HG03457 (cell line): ENCODE measurements at regions not wholly inside any gene's neighbourhood (a gene's known extent, or its start where the extent isn't known, plus 50 kb on each side); places are given as distances from the start of the nearest gene placed in this dataset.
"Not testable (repeated sequence)": the region's sequence is repeated elsewhere in the genome, so short reads cannot be mapped to it uniquely, and the experiment has no call there.

Experiments
- ATAC-seq: cut with Tn5 transposase; IDR thresholded peaks from one replicate; pipeline ENCODE4 v1.9.1; 2021; ENCODE audit warnings: moderate number of reproducible peaks; ENCODE audit not compliant: unreplicated experiment

- no peak for ATAC-seq
These were observed 123.9 kb upstream of the CIBAR2 start for GRCh38 chr16:85235991-85236817.

- ATAC-seq: no peak
These were observed 124.5 kb upstream of the CIBAR2 start for GRCh38 chr16:85236818-85237150.

- no peak for ATAC-seq
These were observed 125.5 kb upstream of the CIBAR2 start for GRCh38 chr16:85237817-85238216.

GRCh38 chr16:85238233-85238647 lies 126.0 kb upstream of the CIBAR2 start:
- ATAC-seq: no peak

- no peak for ATAC-seq
These were observed 127.0 kb upstream of the CIBAR2 start for GRCh38 chr16:85239239-85239638.

- ATAC-seq: no peak
These were observed 127.6 kb upstream of the CIBAR2 start for GRCh38 chr16:85239871-85240270.

GRCh38 chr16:85240982-85241924 lies 129.0 kb upstream of the CIBAR2 start:
- no peak for ATAC-seq

GRCh38 chr16:85242140-85242539 lies 129.9 kb upstream of the CIBAR2 start:
- no peak for ATAC-seq

GRCh38 chr16:85243308-85243707 lies 131.0 kb upstream of the CIBAR2 start:
- ATAC-seq: no peak

GRCh38 chr16:85244452-85244851 lies 132.2 kb upstream of the CIBAR2 start:
- ATAC-seq: not testable (repeated sequence)

GRCh38 chr16:85245307-85246172 lies 133.3 kb upstream of the CIBAR2 start:
- no peak for ATAC-seq

- no peak for ATAC-seq
These were observed 134.2 kb upstream of the CIBAR2 start for GRCh38 chr16:85246473-85246872.

- ATAC-seq: no peak
These were observed 134.7 kb upstream of the CIBAR2 start for GRCh38 chr16:85246973-85247372.

GRCh38 chr16:85248342-85248741 lies 136.1 kb upstream of the CIBAR2 start:
- no peak for ATAC-seq

- no peak for ATAC-seq
These were observed 136.6 kb upstream of the CIBAR2 start for GRCh38 chr16:85248857-85249256.

- no peak for ATAC-seq
These were observed 137.3 kb upstream of the CIBAR2 start for GRCh38 chr16:85249418-85250146.

GRCh38 chr16:85250147-85250463 lies 137.8 kb upstream of the CIBAR2 start:
- ATAC-seq: no peak

- no peak for ATAC-seq
These were observed 138.4 kb upstream of the CIBAR2 start for GRCh38 chr16:85250609-85251223.

GRCh38 chr16:85251225-85251760 lies 139.0 kb upstream of the CIBAR2 start:
- ATAC-seq: no peak

GRCh38 chr16:85252014-85252413 lies 139.7 kb upstream of the CIBAR2 start:
- no peak for ATAC-seq
